ENCODE measurements at regions not wholly inside any gene's neighbourhood (a gene's known extent, or its start where the extent isn't known, plus 50 kb on each side); places are given as distances from the start of the nearest gene placed in this dataset.

- H4K20me1 ChIP-seq (ENCODE audit: insufficient read depth, low read length) = no peaks in the 10 kb centered on the region
- no peak overlapping the region for H3K4me3 ChIP-seq (ENCODE audit: insufficient read depth, low read length)
- no peak overlapping the region for H3K4me2 ChIP-seq (ENCODE audit: insufficient read depth, low read length)
- no peaks in the 10 kb centered on the region for H3K9me3 ChIP-seq (ENCODE audit: low read depth, low read length)
- DNase-seq (ENCODE audit: insufficient read length, low spot score, missing footprints) = no peak
- no peaks in the 10 kb centered on the region for H3K4me1 ChIP-seq (ENCODE audit: insufficient read depth, low read length)
- TF ChIP-seq CTCF (IDR thresholded peaks at IDR 0.05; ENCODE audit: extremely low read depth, low read depth, low read length) = no peak
- H3K27ac ChIP-seq (ENCODE audit: low read depth, low read length) = no peak overlapping the region
- H3K36me3 ChIP-seq (ENCODE audit: insufficient read depth, low read length) = no peaks in the 10 kb centered on the region
- H2AFZ ChIP-seq (ENCODE audit: low read length) = no peak overlapping the region
- H3K27me3 ChIP-seq (ENCODE audit: insufficient read depth, low read length) = no peaks in the 10 kb centered on the region
- no peaks in the 10 kb centered on the region for H3K79me2 ChIP-seq (ENCODE audit: insufficient read depth, low read length)
These were observed 2324.1 kb downstream of the MAT2B start for GRCh38 chr5:165829504-165829903.

GRCh38 chr5:165834891-165835290, 2329.5 kb downstream of the MAT2B start:
- H3K27me3 ChIP-seq (ENCODE audit: insufficient read depth, low read length) = no peaks in the 10 kb centered on the region
- TF ChIP-seq CTCF (IDR thresholded peaks at IDR 0.05; ENCODE audit: extremely low read depth, low read depth, low read length) = no peak

GRCh38 chr5:165836046-165836445, 2330.6 kb downstream of the MAT2B start:
- H3K27me3 ChIP-seq (ENCODE audit: insufficient read depth, low read length) = no peaks in the 10 kb centered on the region
- no peak overlapping the region for H3K27ac ChIP-seq (ENCODE audit: low read depth, low read length)
- no peak for TF ChIP-seq CTCF (IDR thresholded peaks at IDR 0.05; ENCODE audit: extremely low read depth, low read depth, low read length)
- H4K20me1 ChIP-seq (ENCODE audit: insufficient read depth, low read length) = no peaks in the 10 kb centered on the region
- no peak overlapping the region for H3K4me2 ChIP-seq (ENCODE audit: insufficient read depth, low read length)
- no peaks in the 10 kb centered on the region for H3K79me2 ChIP-seq (ENCODE audit: insufficient read depth, low read length)
- no peak for DNase-seq (ENCODE audit: insufficient read length, low spot score, missing footprints)
- H3K9me3 ChIP-seq (ENCODE audit: low read depth, low read length) = no peaks in the 10 kb centered on the region
- H3K36me3 ChIP-seq (ENCODE audit: insufficient read depth, low read length) = no peaks in the 10 kb centered on the region
- H3K4me3 ChIP-seq (ENCODE audit: insufficient read depth, low read length) = no peak overlapping the region
- H2AFZ ChIP-seq (ENCODE audit: low read length) = no peak overlapping the region
- no peaks in the 10 kb centered on the region for H3K4me1 ChIP-seq (ENCODE audit: insufficient read depth, low read length)

More at GRCh38 chr5:165834891-165835290, 2329.5 kb downstream of the MAT2B start:
- no peak for DNase-seq (ENCODE audit: insufficient read length, low spot score, missing footprints)
- H3K4me2 ChIP-seq (ENCODE audit: insufficient read depth, low read length) = no peak overlapping the region
- H3K4me1 ChIP-seq (ENCODE audit: insufficient read depth, low read length) = no peaks in the 10 kb centered on the region
- no peak overlapping the region for H2AFZ ChIP-seq (ENCODE audit: low read length)
- no peak overlapping the region for H3K27ac ChIP-seq (ENCODE audit: low read depth, low read length)
- no peaks in the 10 kb centered on the region for H3K79me2 ChIP-seq (ENCODE audit: insufficient read depth, low read length)
- H4K20me1 ChIP-seq (ENCODE audit: insufficient read depth, low read length) = no peaks in the 10 kb centered on the region
- H3K36me3 ChIP-seq (ENCODE audit: insufficient read depth, low read length) = no peaks in the 10 kb centered on the region
- no peak overlapping the region for H3K4me3 ChIP-seq (ENCODE audit: insufficient read depth, low read length)
- H3K9me3 ChIP-seq (ENCODE audit: low read depth, low read length) = no peaks in the 10 kb centered on the region

GRCh38 chr5:165837286-165837685, 2331.9 kb downstream of the MAT2B start:
- Histone ChIP-seq H3K4me1 (ENCODE audit: insufficient read depth, low read length) (no peaks in the 10 kb centered on the region), H2AFZ (ENCODE audit: low read length) (no peak overlapping the region), H3K27me3 (ENCODE audit: insufficient read depth, low read length) (no peaks in the 10 kb centered on the region), H3K4me2 (ENCODE audit: insufficient read depth, low read length) (no peak overlapping the region), H3K79me2 (ENCODE audit: insufficient read depth, low read length) (no peaks in the 10 kb centered on the region), H3K36me3 (ENCODE audit: insufficient read depth, low read length) (no peaks in the 10 kb centered on the region), H3K9me3 (ENCODE audit: low read depth, low read length) (no peaks in the 10 kb centered on the region), H4K20me1 (ENCODE audit: insufficient read depth, low read length) (no peaks in the 10 kb centered on the region), H3K27ac (ENCODE audit: low read depth, low read length) (no peak overlapping the region), H3K4me3 (ENCODE audit: insufficient read depth, low read length) (no peak overlapping the region)
- DNase-seq (ENCODE audit: insufficient read length, low spot score, missing footprints) = no peak
- no peak for TF ChIP-seq CTCF (IDR thresholded peaks at IDR 0.05; ENCODE audit: extremely low read depth, low read depth, low read length)
